OCI-LY3 (cell line): ENCODE measurements at regions not wholly inside any gene's neighbourhood (a gene's known extent, or its start where the extent isn't known, plus 50 kb on each side); places are given as distances from the start of the nearest gene placed in this dataset.

ENCODE experiments used
- CTCF ChIP-seq: fragments of 200-600, 300-600 bp; sonication (generic); IDR thresholded peaks from 2 replicates; pipeline ENCODE4 v1.5.1; 2014; ENCODE audit warnings: antibody characterized with exemption, low read length, low read depth
- EZH2phosphoT487 ChIP-seq: fragments of 200-600 bp; shearing (Covaris generic); IDR thresholded peaks from 2 replicates; pipeline ENCODE4 v1.6.1; 2018; ENCODE audit warnings: antibody characterized with exemption, mixed run types, low read depth

GRCh38 chrX:126456136-126456535 lies 96.5 kb downstream of the DCAF12L1 start:
- TF ChIP-seq CTCF (no peak), EZH2phosphoT487 (no peak)
